ENCODE measurements at regions not wholly inside any gene's neighbourhood (a gene's known extent, or its start where the extent isn't known, plus 50 kb on each side); places are given as distances from the start of the nearest gene placed in this dataset.
"Not testable (repeated sequence)": the region's sequence is repeated elsewhere in the genome, so short reads cannot be mapped to it uniquely, and the experiment has no call there.

DNA sequence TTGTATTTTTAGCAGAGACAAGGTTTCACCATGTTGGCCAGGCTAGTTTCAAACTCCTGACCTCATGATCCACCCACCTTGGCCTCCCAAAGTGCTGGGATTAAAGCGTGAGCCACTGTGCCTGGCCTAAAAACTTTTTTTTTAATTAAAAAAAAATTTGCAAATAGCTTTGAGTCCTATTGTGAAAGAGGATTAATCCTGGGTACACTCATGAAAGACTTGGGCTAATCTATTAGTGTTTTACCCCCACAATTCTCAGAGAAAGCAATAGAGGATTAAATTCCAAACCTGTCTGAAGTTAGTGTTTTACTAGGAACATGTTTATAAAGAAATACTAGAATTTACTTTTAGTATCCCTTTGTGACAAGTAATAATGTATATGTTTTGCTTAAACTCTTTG, 76.9 kb upstream of the ITGB1 start:
- no peaks in the 10 kb centered on the region for H3K9me3 Mint-ChIP-seq
- peaks cover 3% of the 10 kb centered on the region for H3K4me1 Mint-ChIP-seq (ENCODE audit: unreplicated experiment)
- H3K27ac Mint-ChIP-seq, result no peak overlapping the region
- H3K4me3 Mint-ChIP-seq, result no peak overlapping the region
- no peaks in the 10 kb centered on the region for H3K36me3 Mint-ChIP-seq
- no peak for DNase-seq (ENCODE audit: extremely low spot score, unreplicated experiment)
- TF ChIP-seq, protein P1, sequence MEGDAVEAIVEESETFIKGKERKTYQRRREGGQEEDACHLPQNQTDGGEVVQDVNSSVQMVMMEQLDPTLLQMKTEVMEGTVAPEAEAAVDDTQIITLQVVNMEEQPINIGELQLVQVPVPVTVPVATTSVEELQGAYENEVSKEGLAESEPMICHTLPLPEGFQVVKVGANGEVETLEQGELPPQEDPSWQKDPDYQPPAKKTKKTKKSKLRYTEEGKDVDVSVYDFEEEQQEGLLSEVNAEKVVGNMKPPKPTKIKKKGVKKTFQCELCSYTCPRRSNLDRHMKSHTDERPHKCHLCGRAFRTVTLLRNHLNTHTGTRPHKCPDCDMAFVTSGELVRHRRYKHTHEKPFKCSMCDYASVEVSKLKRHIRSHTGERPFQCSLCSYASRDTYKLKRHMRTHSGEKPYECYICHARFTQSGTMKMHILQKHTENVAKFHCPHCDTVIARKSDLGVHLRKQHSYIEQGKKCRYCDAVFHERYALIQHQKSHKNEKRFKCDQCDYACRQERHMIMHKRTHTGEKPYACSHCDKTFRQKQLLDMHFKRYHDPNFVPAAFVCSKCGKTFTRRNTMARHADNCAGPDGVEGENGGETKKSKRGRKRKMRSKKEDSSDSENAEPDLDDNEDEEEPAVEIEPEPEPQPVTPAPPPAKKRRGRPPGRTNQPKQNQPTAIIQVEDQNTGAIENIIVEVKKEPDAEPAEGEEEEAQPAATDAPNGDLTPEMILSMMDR (conservative IDR thresholded peaks at IDR 0.05), result no peak
- H3K27me3 Mint-ChIP-seq, result peaks cover 5% of the 10 kb centered on the region

DNA sequence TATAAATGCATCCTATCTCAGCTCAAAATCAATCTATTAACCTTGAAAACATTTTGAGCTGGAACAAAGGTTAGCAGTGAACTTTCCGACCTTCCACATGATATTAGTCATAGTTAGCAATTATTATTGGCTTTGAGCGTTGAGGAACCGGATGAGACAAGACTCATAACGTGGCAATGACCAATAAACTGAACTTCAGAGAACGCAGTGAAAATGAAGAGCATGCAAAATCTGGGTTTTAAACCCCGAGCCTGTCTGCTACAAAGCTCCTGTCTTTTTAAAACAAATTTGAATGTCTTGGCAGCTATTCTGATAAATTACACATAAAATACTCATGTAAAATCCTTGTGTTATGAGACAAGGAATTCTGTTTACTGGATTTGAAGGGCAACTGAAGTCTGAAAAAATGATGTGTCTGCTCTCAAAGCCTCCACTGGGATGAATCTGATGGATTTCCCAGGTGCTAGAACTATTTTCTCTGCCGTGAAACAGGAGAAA, 74.7 kb upstream of the ITGB1 start:
- Mint-ChIP-seq H3K27ac (no peak overlapping the region), H3K4me3 (no peak overlapping the region), H3K27me3 (peaks cover 5% of the 10 kb centered on the region), H3K4me1 (ENCODE audit: unreplicated experiment) (peaks cover 3% of the 10 kb centered on the region), H3K9me3 (no peaks in the 10 kb centered on the region), H3K36me3 (no peaks in the 10 kb centered on the region)
- TF ChIP-seq, protein P1 (conservative IDR thresholded peaks at IDR 0.05), result no peak
- DNase-seq (ENCODE audit: extremely low spot score, unreplicated experiment), result no peak

DNA sequence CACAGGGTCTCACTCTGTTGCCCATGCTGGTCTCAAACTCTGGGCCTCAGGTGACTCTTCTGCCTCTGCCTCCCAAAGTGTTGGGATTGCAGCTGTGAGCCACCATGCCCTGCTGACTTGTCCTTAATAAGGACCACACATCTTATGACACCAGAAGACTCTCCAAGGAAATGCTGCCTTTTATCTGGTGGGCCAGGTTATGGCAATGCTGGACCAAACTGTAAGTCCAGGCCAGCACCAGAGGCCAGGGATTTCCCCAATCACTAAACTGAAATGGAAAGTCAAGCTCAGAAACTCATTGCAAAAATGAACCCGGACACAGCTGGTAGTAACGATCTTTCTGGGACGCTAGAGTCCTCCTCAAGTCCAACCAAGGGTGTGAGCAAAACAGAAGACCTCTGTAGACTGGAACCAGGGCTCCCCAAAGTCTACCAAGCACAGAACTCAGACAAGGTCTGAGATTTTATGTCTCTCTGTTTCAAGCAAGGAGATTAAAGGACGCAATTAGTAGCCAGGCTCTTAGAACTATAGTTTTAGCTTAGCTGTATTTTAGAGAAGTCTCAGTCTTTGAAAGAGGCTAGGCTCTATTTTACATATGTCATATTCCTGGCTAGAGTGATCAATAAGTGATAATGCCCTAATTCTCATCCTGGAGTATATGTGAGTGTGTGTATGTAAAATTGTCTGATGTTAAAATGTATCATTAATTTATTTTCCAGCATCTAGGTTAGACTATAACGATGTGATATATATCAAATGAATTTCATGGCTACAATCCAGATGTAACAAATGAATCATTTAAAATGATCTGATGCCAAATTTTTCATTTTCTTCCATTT, 74.0 kb upstream of the ITGB1 start:
- Mint-ChIP-seq H3K9me3 (no peaks in the 10 kb centered on the region), H3K27me3 (peaks cover 5% of the 10 kb centered on the region), H3K4me3 (no peak overlapping the region), H3K27ac (no peak overlapping the region), H3K4me1 (ENCODE audit: unreplicated experiment) (peaks cover 3% of the 10 kb centered on the region), H3K36me3 (no peaks in the 10 kb centered on the region)
- TF ChIP-seq, protein P1 (conservative IDR thresholded peaks at IDR 0.05), result no peak
- no peak for DNase-seq (ENCODE audit: extremely low spot score, unreplicated experiment)

DNA sequence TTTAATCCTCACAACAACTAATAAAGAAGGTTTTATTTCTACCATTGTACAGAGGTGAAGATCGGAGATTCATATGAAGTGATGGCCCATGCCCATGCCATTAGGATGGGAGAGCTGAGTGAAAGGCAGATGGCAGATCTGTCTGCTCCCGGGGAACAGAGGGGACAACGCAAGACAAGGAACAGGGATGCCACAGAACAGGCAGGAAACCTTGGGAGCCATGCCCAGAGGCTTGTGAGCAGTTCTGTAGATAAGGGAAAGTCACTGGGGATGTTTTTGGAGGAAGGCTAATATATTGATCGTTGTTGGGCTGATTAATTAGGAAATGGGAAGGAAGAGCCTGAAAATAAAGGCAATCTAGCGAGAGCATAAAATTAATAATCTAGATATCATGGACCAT, 73.1 kb upstream of the ITGB1 start:
- no peaks in the 10 kb centered on the region for H3K36me3 Mint-ChIP-seq
- no peak overlapping the region for H3K27ac Mint-ChIP-seq
- DNase-seq (ENCODE audit: extremely low spot score, unreplicated experiment), result no peak
- no peak overlapping the region for H3K4me3 Mint-ChIP-seq
- H3K4me1 Mint-ChIP-seq (ENCODE audit: unreplicated experiment), result peaks cover 3% of the 10 kb centered on the region
- peaks cover 5% of the 10 kb centered on the region for H3K27me3 Mint-ChIP-seq
- TF ChIP-seq, protein P1 (conservative IDR thresholded peaks at IDR 0.05), result no peak
- H3K9me3 Mint-ChIP-seq, result no peaks in the 10 kb centered on the region

DNA sequence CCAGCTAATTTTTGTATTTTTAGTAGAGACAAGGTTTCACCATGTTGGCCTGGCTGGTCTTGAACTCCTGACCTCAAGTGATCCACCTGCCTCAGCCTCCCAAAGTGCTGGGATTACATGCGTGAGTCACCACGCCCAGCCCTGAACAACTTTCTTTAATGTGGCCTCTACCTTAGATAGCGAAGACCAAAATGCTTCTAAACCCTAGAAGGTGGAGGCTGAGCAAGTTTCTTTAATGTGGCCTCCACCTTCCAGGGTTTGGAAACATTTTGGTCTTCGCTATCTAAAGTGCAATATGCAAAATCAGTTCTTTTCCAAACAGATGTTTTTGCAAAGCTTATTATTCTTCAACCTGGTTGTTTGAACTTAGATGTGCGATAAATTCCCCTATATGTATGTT, 70.5 kb upstream of the ITGB1 start:
- H3K36me3 Mint-ChIP-seq; H3K9me3 Mint-ChIP-seq; DNase-seq (ENCODE audit: extremely low spot score, unreplicated experiment); H3K27me3 Mint-ChIP-seq; H3K4me3 Mint-ChIP-seq; H3K4me1 Mint-ChIP-seq (ENCODE audit: unreplicated experiment); H3K27ac Mint-ChIP-seq: not testable (repeated sequence)

DNA sequence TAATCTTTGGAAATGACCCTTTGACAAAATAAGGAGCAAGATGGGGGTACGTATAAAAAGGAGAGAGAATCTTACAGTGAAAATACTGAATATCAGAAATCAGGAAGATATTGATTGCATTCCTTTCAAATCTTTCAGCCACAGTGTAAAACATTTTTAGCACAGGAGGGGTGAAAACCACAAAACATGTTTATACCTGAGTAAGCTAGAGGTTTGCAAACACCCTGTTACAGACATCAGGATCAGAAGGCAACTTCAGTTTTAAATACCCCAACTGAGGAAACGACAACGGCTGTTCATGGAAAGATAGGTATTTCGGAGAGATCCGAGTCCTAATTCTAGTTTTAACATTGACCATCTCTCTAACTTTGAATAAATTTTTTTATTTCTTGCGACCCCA, 69.1 kb upstream of the ITGB1 start:
- no peak for DNase-seq (ENCODE audit: extremely low spot score, unreplicated experiment)
- Mint-ChIP-seq H3K4me1 (ENCODE audit: unreplicated experiment) (no peaks in the 10 kb centered on the region), H3K9me3 (no peaks in the 10 kb centered on the region), H3K4me3 (no peak overlapping the region), H3K36me3 (no peaks in the 10 kb centered on the region), H3K27ac (no peak overlapping the region), H3K27me3 (peaks cover 5% of the 10 kb centered on the region)
- TF ChIP-seq, protein P1 (conservative IDR thresholded peaks at IDR 0.05), result no peak
